HK-2 (cell line): ENCODE measurements at regions not wholly inside any gene's neighbourhood (a gene's known extent, or its start where the extent isn't known, plus 50 kb on each side); places are given as distances from the start of the nearest gene placed in this dataset.

Experiments
- DNase-seq: peaks from one replicate; pipeline ENCODE4 v3.0.0-alpha.2; 2018; ENCODE audit not compliant: unreplicated experiment

GRCh38 chr10:8893102-8893501 is 838.6 kb downstream of the GATA3 start:
- no peak for DNase-seq

GRCh38 chr10:8894148-8894547 is 839.7 kb downstream of the GATA3 start:
- no peak for DNase-seq

- no peak for DNase-seq
These were observed 843.3 kb downstream of the GATA3 start for GRCh38 chr10:8897769-8898168.

GRCh38 chr10:8898745-8899330 is 844.4 kb downstream of the GATA3 start:
- DNase-seq, result no peak

GRCh38 chr10:8902926-8903325 is 848.4 kb downstream of the GATA3 start:
- DNase-seq, result no peak

- no peak for DNase-seq
These were observed 853.5 kb downstream of the GATA3 start for GRCh38 chr10:8908013-8908412.

- no peak for DNase-seq
These were observed 855.8 kb downstream of the GATA3 start for GRCh38 chr10:8910314-8910713.

GRCh38 chr10:8911032-8911431 is 856.5 kb downstream of the GATA3 start:
- no peak for DNase-seq

GRCh38 chr10:8912108-8912507 is 857.6 kb downstream of the GATA3 start:
- DNase-seq, result no peak

GRCh38 chr10:8913720-8914119 is 859.2 kb downstream of the GATA3 start:
- DNase-seq, result no peak

- no peak for DNase-seq
These were observed 864.8 kb downstream of the GATA3 start for GRCh38 chr10:8919280-8919679.

GRCh38 chr10:8921568-8921967 is 867.1 kb downstream of the GATA3 start:
- DNase-seq, result no peak

- DNase-seq, result no peak
These were observed 868.6 kb downstream of the GATA3 start for GRCh38 chr10:8923096-8923495.

- no peak for DNase-seq
These were observed 873.2 kb downstream of the GATA3 start for GRCh38 chr10:8927705-8928104.

- no peak for DNase-seq
These were observed 892.0 kb downstream of the GATA3 start for GRCh38 chr10:8946451-8946850.

GRCh38 chr10:8950978-8951377 is 896.5 kb downstream of the GATA3 start:
- DNase-seq, result no peak

GRCh38 chr10:8951440-8952089 is 897.1 kb downstream of the GATA3 start:
- DNase-seq, result no peak

- no peak for DNase-seq
These were observed 901.9 kb downstream of the GATA3 start for GRCh38 chr10:8956400-8956799.

- DNase-seq, result no peak
These were observed 907.8 kb downstream of the GATA3 start for GRCh38 chr10:8962249-8962648.

- no peak for DNase-seq
These were observed 912.6 kb downstream of the GATA3 start for GRCh38 chr10:8967061-8967460.

GRCh38 chr10:8969853-8970252 is 915.4 kb downstream of the GATA3 start:
- DNase-seq, result no peak

- no peak for DNase-seq
These were observed 921.0 kb downstream of the GATA3 start for GRCh38 chr10:8975535-8975934.

- no peak for DNase-seq
These were observed 923.6 kb downstream of the GATA3 start for GRCh38 chr10:8978100-8978499.

- no peak for DNase-seq
These were observed 925.5 kb downstream of the GATA3 start for GRCh38 chr10:8979976-8980375.
